Body of pancreas (tissue), 4 donors: ENCODE measurements at regions not wholly inside any gene's neighbourhood (a gene's known extent, or its start where the extent isn't known, plus 50 kb on each side); places are given as distances from the start of the nearest gene placed in this dataset.

Source experiments
- CTCF ChIP-seq, 7 experiments: fragments of 450-650 bp in 4 of 7; fragments of 200-600 bp in 3 of 7; sonication (generic) in 3 of 7; IDR thresholded peaks; one replicate each; pipeline ENCODE4 v1.5.1; 2016 to 2019; ENCODE audit warnings: antibody characterized with exemption in 7 of 7
- POLR2A ChIP-seq, 3 donors: fragments of 450-650 bp; IDR thresholded peaks; one replicate each; pipeline ENCODE4 v1.6.1; 2016; ENCODE audit warnings: antibody characterized with exemption in 3 of 3, mild to moderate bottlenecking in 2 of 3

GRCh38 chr6:49072885-49073620 is 390.0 kb downstream of the MMUT start:
- TF ChIP-seq CTCF (IDR thresholded peaks at IDR 0.05) (no peak), POLR2A (IDR thresholded peaks at IDR 0.05) (no peak)
